ENCODE measurements at regions not wholly inside any gene's neighbourhood (a gene's known extent, or its start where the extent isn't known, plus 50 kb on each side); places are given as distances from the start of the nearest gene placed in this dataset.

GRCh38 chr12:127567531-127567930 lies 699.4 kb upstream of the TMEM132C start:
- CTCF ChIA-PET, result no interaction called here
- POLR2A ChIA-PET, result no interaction called here
- Mint-ChIP-seq H3K36me3 (ENCODE audit: low read depth) (no peaks in the 10 kb centered on the region), H3K9me3 (peaks cover 13% of the 10 kb centered on the region), H3K27me3 (no peaks in the 10 kb centered on the region), H3K4me1 (ENCODE audit: low read depth) (no peaks in the 10 kb centered on the region), H3K4me3 (no peak overlapping the region), H3K27ac (no peak overlapping the region)
- intact Hi-C loops (cut with micrococcal nuclease), result no loop called here
- DNase-seq, result no peak
- no peak for ATAC-seq
- no peak for TF ChIP-seq CTCF (IDR thresholded peaks at IDR 0.05)

- CTCF ChIA-PET, result no interaction called here
- intact Hi-C loops (cut with micrococcal nuclease), result no loop called here
- Mint-ChIP-seq H3K27me3 (no peaks in the 10 kb centered on the region), H3K4me3 (no peak overlapping the region), H3K27ac (no peak overlapping the region), H3K36me3 (ENCODE audit: low read depth) (no peaks in the 10 kb centered on the region), H3K4me1 (ENCODE audit: low read depth) (no peaks in the 10 kb centered on the region), H3K9me3 (peaks cover 7% of the 10 kb centered on the region)
- ATAC-seq (no peak), DNase-seq (no peak)
- POLR2A ChIA-PET, result no interaction called here
- no peak for TF ChIP-seq CTCF (IDR thresholded peaks at IDR 0.05)
Observed at GRCh38 chr12:127570387-127570786, 696.6 kb upstream of the TMEM132C start.

- no peak overlapping the region for H3K4me3 Mint-ChIP-seq
- TF ChIP-seq CTCF (IDR thresholded peaks at IDR 0.05), result no peak
- no peaks in the 10 kb centered on the region for H3K36me3 Mint-ChIP-seq (ENCODE audit: low read depth)
- intact Hi-C loops (cut with micrococcal nuclease), result no loop called here
- ChIA-PET CTCF (no interaction called here), POLR2A (no interaction called here)
- ATAC-seq (no peak), DNase-seq (no peak)
- no peak overlapping the region for H3K27ac Mint-ChIP-seq
- no peaks in the 10 kb centered on the region for H3K4me1 Mint-ChIP-seq (ENCODE audit: low read depth)
- no peaks in the 10 kb centered on the region for H3K27me3 Mint-ChIP-seq
- H3K9me3 Mint-ChIP-seq, result peaks cover 7% of the 10 kb centered on the region
Observed at GRCh38 chr12:127570793-127571360, 696.1 kb upstream of the TMEM132C start.

GRCh38 chr12:127571578-127571977 lies 695.4 kb upstream of the TMEM132C start:
- POLR2A ChIA-PET, result no interaction called here
- H3K4me1 Mint-ChIP-seq (ENCODE audit: low read depth), result no peaks in the 10 kb centered on the region
- CTCF ChIA-PET, result no interaction called here

GRCh38 chr12:127579446-127579845 lies 687.5 kb upstream of the TMEM132C start:
- Mint-ChIP-seq H3K9me3 (no peaks in the 10 kb centered on the region), H3K27me3 (no peaks in the 10 kb centered on the region), H3K4me1 (ENCODE audit: low read depth) (no peaks in the 10 kb centered on the region), H3K27ac (no peak overlapping the region), H3K36me3 (ENCODE audit: low read depth) (no peaks in the 10 kb centered on the region), H3K4me3 (no peak overlapping the region)
- DNase-seq (no peak), ATAC-seq (no peak)
- POLR2A ChIA-PET, result no interaction called here
- CTCF ChIA-PET, result no interaction called here
- intact Hi-C loops (cut with micrococcal nuclease), result no loop called here
- TF ChIP-seq CTCF (IDR thresholded peaks at IDR 0.05), result no peak

More at GRCh38 chr12:127571578-127571977, 695.4 kb upstream of the TMEM132C start:
- Mint-ChIP-seq H3K36me3 (ENCODE audit: low read depth) (no peaks in the 10 kb centered on the region), H3K27ac (no peak overlapping the region), H3K4me3 (no peak overlapping the region), H3K27me3 (no peaks in the 10 kb centered on the region), H3K9me3 (peaks cover 4% of the 10 kb centered on the region)
- DNase-seq (no peak), ATAC-seq (no peak)
- intact Hi-C loops (cut with micrococcal nuclease), result no loop called here
- no peak for TF ChIP-seq CTCF (IDR thresholded peaks at IDR 0.05)
